ENCODE measurements at regions not wholly inside any gene's neighbourhood (a gene's known extent, or its start where the extent isn't known, plus 50 kb on each side); places are given as distances from the start of the nearest gene placed in this dataset.

DNA sequence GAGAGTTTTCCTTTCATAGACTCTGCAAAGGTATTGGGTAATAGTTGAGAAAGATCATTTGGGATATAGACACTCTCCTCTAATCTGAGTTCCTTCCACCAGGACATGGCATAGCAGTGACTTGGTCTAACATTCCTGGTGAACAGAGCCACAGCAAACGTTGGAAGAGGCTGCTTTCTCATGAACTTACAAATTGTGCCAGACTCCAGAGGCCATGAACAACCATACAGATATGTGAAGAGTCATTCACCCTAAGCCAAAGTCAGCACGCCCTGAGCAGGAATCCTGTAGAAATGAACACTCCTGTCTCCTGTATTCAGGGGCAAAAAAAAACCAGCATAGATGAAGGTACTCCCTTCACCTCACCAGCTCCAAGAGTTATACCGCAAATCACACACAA, 152.8 kb downstream of the TMEM18 start:
- Histone ChIP-seq H3K27me3 (no peaks in the 10 kb centered on the region), H3K27ac (no peak overlapping the region), H3K9me3 (no peaks in the 10 kb centered on the region), H3K4me3 (no peak overlapping the region), H3K36me3 (no peaks in the 10 kb centered on the region), H3K4me1 (no peaks in the 10 kb centered on the region)
- TF ChIP-seq, protein P1, sequence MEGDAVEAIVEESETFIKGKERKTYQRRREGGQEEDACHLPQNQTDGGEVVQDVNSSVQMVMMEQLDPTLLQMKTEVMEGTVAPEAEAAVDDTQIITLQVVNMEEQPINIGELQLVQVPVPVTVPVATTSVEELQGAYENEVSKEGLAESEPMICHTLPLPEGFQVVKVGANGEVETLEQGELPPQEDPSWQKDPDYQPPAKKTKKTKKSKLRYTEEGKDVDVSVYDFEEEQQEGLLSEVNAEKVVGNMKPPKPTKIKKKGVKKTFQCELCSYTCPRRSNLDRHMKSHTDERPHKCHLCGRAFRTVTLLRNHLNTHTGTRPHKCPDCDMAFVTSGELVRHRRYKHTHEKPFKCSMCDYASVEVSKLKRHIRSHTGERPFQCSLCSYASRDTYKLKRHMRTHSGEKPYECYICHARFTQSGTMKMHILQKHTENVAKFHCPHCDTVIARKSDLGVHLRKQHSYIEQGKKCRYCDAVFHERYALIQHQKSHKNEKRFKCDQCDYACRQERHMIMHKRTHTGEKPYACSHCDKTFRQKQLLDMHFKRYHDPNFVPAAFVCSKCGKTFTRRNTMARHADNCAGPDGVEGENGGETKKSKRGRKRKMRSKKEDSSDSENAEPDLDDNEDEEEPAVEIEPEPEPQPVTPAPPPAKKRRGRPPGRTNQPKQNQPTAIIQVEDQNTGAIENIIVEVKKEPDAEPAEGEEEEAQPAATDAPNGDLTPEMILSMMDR (IDR thresholded peaks at IDR 0.05): no peak
- ATAC-seq (peak; percentile 54), DNase-seq (no peak)
- intact Hi-C loops (cut with DNase I): no loop called here

DNA sequence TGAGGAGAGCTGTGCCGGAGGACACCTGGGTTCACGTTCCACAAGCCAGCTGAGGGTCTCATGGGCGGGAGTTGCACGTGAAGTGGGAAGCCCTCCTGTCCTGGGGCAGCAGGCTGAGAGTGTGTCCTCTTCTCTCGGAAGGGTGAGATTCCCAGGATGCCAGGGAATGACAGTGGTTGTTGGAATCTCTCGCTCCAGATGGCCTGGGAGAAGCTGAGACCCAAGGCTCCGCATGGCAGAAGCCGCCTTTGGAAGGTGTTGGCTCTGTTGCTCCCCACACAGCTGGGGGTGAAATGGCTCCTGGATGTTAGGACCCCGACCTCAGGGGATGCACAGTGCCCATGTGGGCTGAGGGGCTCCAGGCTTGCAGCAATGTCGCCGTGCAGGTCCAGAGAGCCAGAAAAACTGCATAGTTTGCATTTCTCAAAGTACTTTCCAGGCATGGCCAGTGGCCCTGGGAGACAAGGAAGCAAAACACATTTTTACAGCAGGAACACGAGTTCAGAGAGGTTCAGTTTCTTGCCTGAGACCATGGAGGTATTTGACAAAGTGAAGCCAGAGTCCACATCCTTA, 153.4 kb downstream of the TMEM18 start:
- Histone ChIP-seq H3K36me3 (no peaks in the 10 kb centered on the region), H3K27ac (no peak overlapping the region), H3K9me3 (no peaks in the 10 kb centered on the region), H3K4me1 (no peaks in the 10 kb centered on the region), H3K27me3 (no peaks in the 10 kb centered on the region), H3K4me3 (no peak overlapping the region)
- DNase-seq: no peak
- no peak for ATAC-seq
- intact Hi-C loops (cut with DNase I): no loop called here
- TF ChIP-seq, protein P1 (IDR thresholded peaks at IDR 0.05): no peak

DNA sequence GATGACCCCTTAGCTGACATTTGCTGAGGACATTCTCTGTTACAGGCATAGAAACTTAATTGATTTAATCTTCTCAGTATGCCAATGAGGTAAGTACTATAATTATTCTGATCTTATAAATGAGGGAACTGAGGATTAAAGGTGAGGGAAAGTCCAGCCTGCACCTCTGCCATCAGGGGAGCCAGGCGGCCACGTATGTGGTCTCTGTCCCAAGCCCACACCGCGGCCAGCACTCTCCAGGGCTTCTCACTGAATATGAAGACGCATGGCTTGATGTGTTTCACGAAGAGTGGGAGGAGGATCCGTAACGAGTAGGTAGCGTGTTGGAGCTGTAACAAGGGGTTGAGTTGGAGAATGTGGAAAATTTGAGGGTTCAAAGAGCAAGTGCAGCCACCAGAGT, 154.4 kb downstream of the TMEM18 start:
- intact Hi-C loops (cut with DNase I): no loop called here
- Histone ChIP-seq H3K27ac (no peak overlapping the region), H3K4me3 (no peak overlapping the region), H3K27me3 (no peaks in the 10 kb centered on the region), H3K4me1 (no peaks in the 10 kb centered on the region), H3K9me3 (no peaks in the 10 kb centered on the region), H3K36me3 (no peaks in the 10 kb centered on the region)
- TF ChIP-seq, protein P1 (IDR thresholded peaks at IDR 0.05): no peak
- ATAC-seq: no peak
- no peak for DNase-seq

DNA sequence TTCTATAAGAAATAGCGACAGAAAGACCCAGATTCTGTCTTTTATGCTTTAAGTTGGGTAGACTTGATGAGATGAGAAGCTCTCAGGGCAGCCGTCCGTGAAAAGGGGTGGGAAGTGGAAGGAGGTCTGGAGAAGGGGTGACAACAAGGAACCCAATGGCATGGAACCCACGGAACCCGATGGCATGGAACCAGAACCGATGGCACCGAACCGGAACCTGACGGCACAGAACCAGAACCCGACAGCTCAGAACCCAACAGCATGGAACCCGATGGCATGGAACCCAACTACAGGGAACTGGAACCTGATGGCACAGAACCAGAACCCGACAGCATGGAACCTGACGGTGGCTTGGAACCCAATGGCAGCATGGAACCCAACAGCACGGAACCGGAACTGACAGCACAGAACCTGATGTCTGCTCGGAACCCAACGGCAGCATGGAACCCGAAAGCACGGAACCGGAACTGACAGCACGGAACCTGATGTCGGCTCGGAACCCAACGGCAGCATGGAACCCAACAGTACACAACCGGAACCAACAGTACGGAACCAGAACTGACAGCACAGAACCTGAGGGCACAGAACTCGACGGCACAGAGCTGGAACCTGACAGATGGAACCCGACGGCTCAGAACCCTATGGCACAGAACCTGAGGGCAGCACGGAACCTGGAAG, 155.2 kb downstream of the TMEM18 start:
- Histone ChIP-seq H3K36me3 (no peaks in the 10 kb centered on the region), H3K27me3 (no peaks in the 10 kb centered on the region), H3K4me3 (no peak overlapping the region), H3K9me3 (no peaks in the 10 kb centered on the region), H3K4me1 (no peaks in the 10 kb centered on the region), H3K27ac (no peak overlapping the region)
- ATAC-seq (no peak), DNase-seq (no peak)
- intact Hi-C loops (cut with DNase I): no loop called here
- TF ChIP-seq, protein P1 (IDR thresholded peaks at IDR 0.05): no peak

DNA sequence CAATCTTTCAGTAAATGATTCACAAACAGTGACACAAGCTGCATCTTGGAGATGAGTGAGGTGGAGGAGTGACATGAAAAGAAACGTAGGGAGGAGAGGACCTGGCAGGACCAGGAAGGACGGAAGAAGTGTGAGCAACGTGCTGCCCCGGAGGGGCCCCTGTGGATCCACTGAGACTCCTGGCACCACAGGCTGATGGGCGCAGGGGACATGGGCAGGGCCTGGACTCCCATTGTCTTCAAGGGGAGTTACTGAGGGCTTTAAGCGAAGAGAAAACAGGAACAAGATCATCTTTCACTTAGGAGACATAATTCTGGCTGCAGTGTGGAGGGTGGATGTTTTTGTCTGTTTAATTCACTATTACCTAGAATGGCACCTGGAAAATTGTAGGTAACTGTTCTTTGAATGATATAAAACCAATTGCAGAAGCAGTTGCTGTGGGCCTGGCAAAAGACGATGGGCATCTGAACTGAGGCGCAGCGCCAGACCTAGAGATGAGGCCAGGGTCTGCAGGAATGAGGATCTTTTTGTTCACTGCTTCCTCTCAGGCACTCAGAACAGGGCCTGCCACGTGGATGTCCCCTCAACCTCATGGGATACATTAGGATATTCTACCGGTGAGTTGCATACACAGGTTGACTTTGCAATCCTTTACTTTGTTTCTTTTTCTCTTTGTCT, 156.4 kb downstream of the TMEM18 start:
- H3K9me3 ChIP-seq: no peaks in the 10 kb centered on the region
- H3K27ac ChIP-seq: no peak overlapping the region
- no peak for ATAC-seq
- H3K27me3 ChIP-seq: no peaks in the 10 kb centered on the region
- H3K36me3 ChIP-seq: no peaks in the 10 kb centered on the region
- no peaks in the 10 kb centered on the region for H3K4me1 ChIP-seq
- intact Hi-C loops (cut with DNase I): no loop called here
- no peak for DNase-seq
- no peak overlapping the region for H3K4me3 ChIP-seq
- TF ChIP-seq, protein P1 (IDR thresholded peaks at IDR 0.05): no peak

Measured in upper lobe of right lung (tissue), 1 donor.